IMR-90 (cell line): ENCODE measurements at regions not wholly inside any gene's neighbourhood (a gene's known extent, or its start where the extent isn't known, plus 50 kb on each side); places are given as distances from the start of the nearest gene placed in this dataset.

ENCODE experiments used
- ATAC-seq: fragments of 200-7000 bp; cut with Tn5 transposase; 2 replicates; pipeline ENCODE4 v1.9.1; 2020; ENCODE audit warnings: low read depth, mild to moderate bottlenecking, moderate library complexity
- BruUV-seq: library from RNA; stranded (reverse); fragments of 400-500 nt; replicated peaks from 2 replicates; lab custom pipeline; 2021; lab: Mats Ljungman, UMichigan
- CTCF ChIA-PET: fragments of 300-600 bp; formaldehyde crosslinking; extraction: SDS; loops from one replicate; lab custom pipeline; 2021; ENCODE audit warnings: antibody characterized with exemption; lab: Yijun Ruan, JAX
- POLR2A ChIA-PET: fragments of 300-600 bp; sonication (Branson Sonifier 250); formaldehyde crosslinking; loops from one replicate; lab custom pipeline; 2022; ENCODE audit warnings: antibody characterized with exemption; ENCODE audit not compliant: unreplicated experiment; lab: Charles Lee
- DNase-seq: peaks from one replicate; pipeline ENCODE4 v3.0.0; 2013
- H2AFZ ChIP-seq: replicated peaks from 2 replicates; pipeline ENCODE3; 2013; ENCODE audit warnings: low read length, mild to moderate bottlenecking; ENCODE audit not compliant: poor library complexity
- H2AK5ac ChIP-seq: 2 replicates; pipeline ENCODE4 v1.6.1; 2013; ENCODE audit warnings: low read depth, low read length, inconsistent platforms
- H2AK9ac ChIP-seq: replicated peaks from 2 replicates; pipeline ENCODE3; 2013; ENCODE audit warnings: mild to moderate bottlenecking, low read depth, low read length, moderate library complexity; ENCODE audit not compliant: poor library complexity
- H2BK120ac ChIP-seq: 2 replicates; pipeline ENCODE4 v1.6.1; 2013; ENCODE audit warnings: low read depth, low read length, inconsistent platforms
- H2BK15ac ChIP-seq: 3 replicates; pipeline ENCODE4 v1.6.1; 2013; ENCODE audit warnings: low read depth, low read length, inconsistent platforms
- H2BK20ac ChIP-seq: 2 replicates; pipeline ENCODE4 v1.6.1; 2013; ENCODE audit warnings: low read depth, mild to moderate bottlenecking, inconsistent platforms, low read length, moderate library complexity
- H2BK5ac ChIP-seq: 2 replicates; pipeline ENCODE4 v1.6.1; 2013; ENCODE audit warnings: mild to moderate bottlenecking, low read depth, low read length, inconsistent platforms; ENCODE audit not compliant: poor library complexity, severe bottlenecking
- H3K14ac ChIP-seq: replicated peaks from 2 replicates; pipeline ENCODE4 v1.6.1; 2013; ENCODE audit warnings: low read depth, low read length, inconsistent platforms
- H3K18ac ChIP-seq: 2 replicates; pipeline ENCODE4 v1.6.1; 2013; ENCODE audit warnings: low read depth, low read length, control low read depth
- H3K23ac ChIP-seq: 2 replicates; pipeline ENCODE4 v1.6.1; 2013; ENCODE audit warnings: low read depth, low read length, inconsistent platforms
- H3K27ac ChIP-seq: 2 replicates; pipeline ENCODE4 v1.5.1; 2013; ENCODE audit warnings: mild to moderate bottlenecking, control low read depth, low read length; ENCODE audit not compliant: insufficient read depth
- H3K27me3 ChIP-seq: 2 replicates; pipeline ENCODE4 v1.6.1; 2013; ENCODE audit warnings: low read length; ENCODE audit not compliant: control insufficient read depth, insufficient read depth
- H3K36me3 ChIP-seq: 2 replicates; pipeline ENCODE4 v1.6.1; 2013; ENCODE audit warnings: low read length, mixed read lengths; ENCODE audit not compliant: control insufficient read depth, insufficient read depth
- H3K4ac ChIP-seq: 2 replicates; pipeline ENCODE4 v1.6.1; 2013; ENCODE audit warnings: low read depth, low read length, inconsistent platforms
- H3K4me1 ChIP-seq: 2 replicates; pipeline ENCODE4 v1.6.1; 2013; ENCODE audit warnings: low read length, mixed read lengths; ENCODE audit not compliant: control insufficient read depth, insufficient read depth
- H3K4me2 ChIP-seq: 2 replicates; pipeline ENCODE4 v1.6.1; 2013; ENCODE audit warnings: low read depth, mild to moderate bottlenecking, control low read depth, low read length, moderate library complexity
- H3K4me3 ChIP-seq: 2 replicates; pipeline ENCODE4 v1.5.1; 2013; ENCODE audit warnings: low read depth, mild to moderate bottlenecking, control low read depth, low read length, moderate library complexity; ENCODE audit not compliant: insufficient read depth
- H3K56ac ChIP-seq: 2 replicates; pipeline ENCODE4 v1.6.1; 2013; ENCODE audit warnings: low read length, inconsistent platforms; ENCODE audit not compliant: insufficient read depth; ENCODE audit errors: extremely low read depth
- H3K79me1 ChIP-seq, 2 experiments: 2 replicates each; pipeline ENCODE4 v1.6.1; 2013; ENCODE audit warnings: low read length in 2 of 2, inconsistent platforms in 1 of 2, low read depth in 1 of 2
- H3K9ac ChIP-seq: 2 replicates; pipeline ENCODE4 v1.6.1; 2013; ENCODE audit warnings: low read depth, low read length, control low read depth
- H3K9me1 ChIP-seq: 2 replicates; pipeline ENCODE4 v1.6.1; 2013; ENCODE audit warnings: low read length, inconsistent platforms; ENCODE audit not compliant: insufficient read depth
- H3K9me3 ChIP-seq: 2 replicates; pipeline ENCODE4 v1.6.1; 2013; ENCODE audit warnings: low read length; ENCODE audit not compliant: control insufficient read depth, insufficient read depth
- H4K20me1 ChIP-seq: 2 replicates; pipeline ENCODE4 v1.6.1; 2013; ENCODE audit warnings: low read length, inconsistent platforms; ENCODE audit not compliant: insufficient read depth
- H4K5ac ChIP-seq: 2 replicates; pipeline ENCODE4 v1.6.1; 2013; ENCODE audit warnings: mild to moderate bottlenecking, low read depth, low read length, control low read depth
- H4K8ac ChIP-seq, 2 experiments: 2 replicates each; pipeline ENCODE4 v1.6.1; 2013; ENCODE audit warnings: low read depth in 2 of 2, low read length in 2 of 2, control low read depth in 1 of 2, inconsistent platforms in 1 of 2
- H4K91ac ChIP-seq: 2 replicates; pipeline ENCODE4 v1.6.1; 2013; ENCODE audit warnings: low read depth, low read length, inconsistent platforms; ENCODE audit not compliant: insufficient read depth
- FOS ChIP-seq: fragments of 150-350 bp; IDR thresholded peaks from 2 replicates; pipeline ENCODE4 v1.6.1; 2016; ENCODE audit warnings: low read depth, low read length
- MXI1 ChIP-seq: IDR thresholded peaks from 2 replicates; pipeline ENCODE4 v1.6.1; 2012; ENCODE audit warnings: low read depth, mild to moderate bottlenecking, low read length, moderate library complexity, borderline replicate concordance
- POLR2A ChIP-seq: IDR thresholded peaks from 2 replicates; pipeline ENCODE4 v1.6.1; 2012; ENCODE audit warnings: mild to moderate bottlenecking, low read depth, low read length
- RAD21 ChIP-seq: IDR thresholded peaks from 2 replicates; pipeline ENCODE4 v1.6.1; 2012; ENCODE audit warnings: low read length, improper control_type of control experiment
- USF2 ChIP-seq: fragments of 150-350 bp; IDR thresholded peaks from 2 replicates; pipeline ENCODE4 v1.6.1; 2017; ENCODE audit warnings: mild to moderate bottlenecking, antibody characterized with exemption, low read length, low read depth
- dilution Hi-C: fragments of 300-500 bp; cut with HindIII; formaldehyde crosslinking; loops from one replicate; pipeline ENCODE4 v1.14.3; 2018; ENCODE audit warnings: low sequenced_read_pairs; ENCODE audit not compliant: unreplicated experiment
- in situ Hi-C: fragments of 300-500 bp; cut with MboI; formaldehyde crosslinking; loops from 3 replicates; pipeline ENCODE4 v1.14.3; 2019; ENCODE audit warnings: low sequenced_read_pairs, inconsistent platforms, mixed read lengths
- intact Hi-C: fragments of 100-400 bp; cut with micrococcal nuclease; formaldehyde crosslinking; loops from 2 replicates; pipeline ENCODE4 v1.10.0; 2022

DNA sequence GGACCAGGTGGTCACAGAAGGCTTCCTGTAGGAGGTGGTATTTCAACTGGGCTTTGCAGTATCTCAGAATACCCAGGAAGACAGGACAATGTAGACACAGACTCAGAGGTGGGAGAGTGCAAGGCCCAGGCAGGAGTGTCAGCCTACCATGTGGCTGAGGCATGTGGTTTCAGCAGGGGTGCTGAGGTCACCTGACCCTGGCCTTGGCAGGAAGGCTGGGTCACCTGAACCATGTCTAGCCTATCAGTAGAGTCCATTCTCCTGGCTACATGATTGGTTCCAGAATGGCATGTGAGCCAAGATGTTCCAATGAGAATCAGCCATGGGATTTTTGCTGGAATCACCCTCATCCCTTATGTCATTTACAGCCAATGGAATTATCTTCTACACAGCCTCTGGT lies 169.4 kb downstream of the ACTL8 start:
- Histone ChIP-seq H4K91ac (no peak overlapping the region), H3K36me3 (no peaks in the 10 kb centered on the region), H2BK15ac (no peak overlapping the region), H3K4me2 (no peak overlapping the region), H3K4me1 (no peaks in the 10 kb centered on the region), H2AFZ (no peak overlapping the region), H3K9ac (no peak overlapping the region), H4K20me1 (no peaks in the 10 kb centered on the region), H2BK120ac (no peak overlapping the region), H3K4me3 (no peak overlapping the region), H3K18ac (no peak overlapping the region), H3K4ac (no peak overlapping the region), H3K79me1 (no peaks in the 10 kb centered on the region), H3K27me3 (peaks cover 8% of the 10 kb centered on the region), H2AK5ac (no peak overlapping the region), H4K8ac (no peak overlapping the region), H2AK9ac (no peak overlapping the region), H3K9me3 (no peaks in the 10 kb centered on the region), H3K14ac (no peak overlapping the region), H3K27ac (no peak overlapping the region), H3K23ac (no peak overlapping the region), H3K56ac (no peak overlapping the region), H2BK20ac (no peak overlapping the region), H3K9me1 (no peaks in the 10 kb centered on the region), H2BK5ac (no peak overlapping the region), H4K5ac (no peak overlapping the region)
- intact Hi-C loops = loop anchor here (5.0 kb wide), 1 partner anchor 653 kb away; no protein-coding TSS in a partner anchor
- ATAC-seq = no peak
- DNase-seq = no peak
- POLR2A ChIA-PET = no interaction called here
- BruUV-seq = no TSS peak
- CTCF ChIA-PET = no interaction called here
- dilution Hi-C loops = no loop called here
- in situ Hi-C loops = no loop called here
- no peak for TF ChIP-seq POLR2A
- TF ChIP-seq RAD21 = no peak
- TF ChIP-seq MXI1 = no peak
- no peak for TF ChIP-seq USF2
- no peak for TF ChIP-seq FOS
